ENCODE measurements at regions not wholly inside any gene's neighbourhood (a gene's known extent, or its start where the extent isn't known, plus 50 kb on each side); places are given as distances from the start of the nearest gene placed in this dataset.

GRCh38 chr12:32036477-32037263 is 70.0 kb upstream of the BICD1 start (continued):
- TF ChIP-seq, protein P1, sequence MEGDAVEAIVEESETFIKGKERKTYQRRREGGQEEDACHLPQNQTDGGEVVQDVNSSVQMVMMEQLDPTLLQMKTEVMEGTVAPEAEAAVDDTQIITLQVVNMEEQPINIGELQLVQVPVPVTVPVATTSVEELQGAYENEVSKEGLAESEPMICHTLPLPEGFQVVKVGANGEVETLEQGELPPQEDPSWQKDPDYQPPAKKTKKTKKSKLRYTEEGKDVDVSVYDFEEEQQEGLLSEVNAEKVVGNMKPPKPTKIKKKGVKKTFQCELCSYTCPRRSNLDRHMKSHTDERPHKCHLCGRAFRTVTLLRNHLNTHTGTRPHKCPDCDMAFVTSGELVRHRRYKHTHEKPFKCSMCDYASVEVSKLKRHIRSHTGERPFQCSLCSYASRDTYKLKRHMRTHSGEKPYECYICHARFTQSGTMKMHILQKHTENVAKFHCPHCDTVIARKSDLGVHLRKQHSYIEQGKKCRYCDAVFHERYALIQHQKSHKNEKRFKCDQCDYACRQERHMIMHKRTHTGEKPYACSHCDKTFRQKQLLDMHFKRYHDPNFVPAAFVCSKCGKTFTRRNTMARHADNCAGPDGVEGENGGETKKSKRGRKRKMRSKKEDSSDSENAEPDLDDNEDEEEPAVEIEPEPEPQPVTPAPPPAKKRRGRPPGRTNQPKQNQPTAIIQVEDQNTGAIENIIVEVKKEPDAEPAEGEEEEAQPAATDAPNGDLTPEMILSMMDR (CRISPR knock-in tag; IDR thresholded peaks at IDR 0.05), result peak; percentile 45
- TF ChIP-seq ZNF75D (CRISPR knock-in tag; IDR thresholded peaks at IDR 0.05; ENCODE audit: borderline replicate concordance) (no peak), ZNF674 (CRISPR knock-in tag; IDR thresholded peaks at IDR 0.05; ENCODE audit: low read depth) (no peak), ZNF615 (CRISPR knock-in tag; IDR thresholded peaks at IDR 0.05; ENCODE audit: borderline replicate concordance) (no peak), GABPA (IDR thresholded peaks at IDR 0.05; ENCODE audit: low read depth, low read length) (no peak), GABPA (CRISPR knock-in tag; IDR thresholded peaks at IDR 0.05; ENCODE audit: low read depth) (no peak), DNMT1 (CRISPR knock-in tag; IDR thresholded peaks at IDR 0.05) (no peak), RELA (CRISPR knock-in tag; IDR thresholded peaks at IDR 0.05) (no peak), POGK (CRISPR knock-in tag; conservative IDR thresholded peaks at IDR 0.05) (no peak), ZMAT3 (CRISPR knock-in tag; conservative IDR thresholded peaks at IDR 0.05) (no peak), ZNF83 (CRISPR knock-in tag; IDR thresholded peaks at IDR 0.05; ENCODE audit: borderline replicate concordance) (no peak), LCORL (IDR thresholded peaks at IDR 0.05) (no peak), LCORL (CRISPR knock-in tag; IDR thresholded peaks at IDR 0.05) (no peak), PRMT3 (CRISPR knock-in tag; IDR thresholded peaks at IDR 0.05; ENCODE audit: borderline replicate concordance, low read depth) (no peak), GFI1 (CRISPR knock-in tag; IDR thresholded peaks at IDR 0.05; ENCODE audit: borderline replicate concordance) (no peak), HMG20B (CRISPR knock-in tag; conservative IDR thresholded peaks at IDR 0.05) (no peak), HCFC1 (IDR thresholded peaks at IDR 0.05; ENCODE audit: low read depth, low read length) (no peak), PAX8 (CRISPR knock-in tag; IDR thresholded peaks at IDR 0.05; ENCODE audit: borderline replicate concordance) (no peak), GTF2F1 (IDR thresholded peaks at IDR 0.05; ENCODE audit: low read length) (no peak), ATF7-NPFF (CRISPR knock-in tag; IDR thresholded peaks at IDR 0.05; ENCODE audit: low read depth) (no peak), ZBTB34 (CRISPR knock-in tag; IDR thresholded peaks at IDR 0.05) (no peak)
- TF ChIP-seq, protein P2, sequence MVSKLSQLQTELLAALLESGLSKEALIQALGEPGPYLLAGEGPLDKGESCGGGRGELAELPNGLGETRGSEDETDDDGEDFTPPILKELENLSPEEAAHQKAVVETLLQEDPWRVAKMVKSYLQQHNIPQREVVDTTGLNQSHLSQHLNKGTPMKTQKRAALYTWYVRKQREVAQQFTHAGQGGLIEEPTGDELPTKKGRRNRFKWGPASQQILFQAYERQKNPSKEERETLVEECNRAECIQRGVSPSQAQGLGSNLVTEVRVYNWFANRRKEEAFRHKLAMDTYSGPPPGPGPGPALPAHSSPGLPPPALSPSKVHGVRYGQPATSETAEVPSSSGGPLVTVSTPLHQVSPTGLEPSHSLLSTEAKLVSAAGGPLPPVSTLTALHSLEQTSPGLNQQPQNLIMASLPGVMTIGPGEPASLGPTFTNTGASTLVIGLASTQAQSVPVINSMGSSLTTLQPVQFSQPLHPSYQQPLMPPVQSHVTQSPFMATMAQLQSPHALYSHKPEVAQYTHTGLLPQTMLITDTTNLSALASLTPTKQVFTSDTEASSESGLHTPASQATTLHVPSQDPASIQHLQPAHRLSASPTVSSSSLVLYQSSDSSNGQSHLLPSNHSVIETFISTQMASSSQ (IDR thresholded peaks at IDR 0.05; ENCODE audit: low read depth), result no peak
- TF ChIP-seq, protein P2 (CRISPR knock-in tag; IDR thresholded peaks at IDR 0.05; ENCODE audit: borderline replicate concordance), result no peak

All from HepG2 (cell line).